ENCODE measurements at regions not wholly inside any gene's neighbourhood (a gene's known extent, or its start where the extent isn't known, plus 50 kb on each side); places are given as distances from the start of the nearest gene placed in this dataset.
"Not testable (repeated sequence)": the region's sequence is repeated elsewhere in the genome, so short reads cannot be mapped to it uniquely, and the experiment has no call there.

GRCh38 chr2:239818531-239819011 lies 206.6 kb downstream of the NDUFA10 start:
- DNase-seq = no peak
- Mint-ChIP-seq H3K27me3 (ENCODE audit: insufficient read depth) (peaks cover 16% of the 10 kb centered on the region), H3K4me3 (no peak overlapping the region), H3K36me3 (ENCODE audit: low read depth) (peaks cover 11% of the 10 kb centered on the region), H3K4me1 (ENCODE audit: low read depth) (no peaks in the 10 kb centered on the region), H3K27ac (no peak overlapping the region), H3K9me3 (peaks cover 75% of the 10 kb centered on the region)
- TF ChIP-seq CTCF (IDR thresholded peaks at IDR 0.05) = no peak

GRCh38 chr2:239818086-239818485 lies 207.1 kb downstream of the NDUFA10 start:
- Mint-ChIP-seq H3K4me1 (ENCODE audit: low read depth) (no peaks in the 10 kb centered on the region), H3K27ac (no peak overlapping the region), H3K9me3 (peaks cover 75% of the 10 kb centered on the region), H3K27me3 (ENCODE audit: insufficient read depth) (peaks cover 16% of the 10 kb centered on the region), H3K4me3 (no peak overlapping the region), H3K36me3 (ENCODE audit: low read depth) (peaks cover 11% of the 10 kb centered on the region)
- DNase-seq = no peak
- no peak for TF ChIP-seq CTCF (IDR thresholded peaks at IDR 0.05)

GRCh38 chr2:239817468-239818031 lies 207.6 kb downstream of the NDUFA10 start:
- H3K36me3 Mint-ChIP-seq (ENCODE audit: low read depth) = peaks cover 11% of the 10 kb centered on the region

GRCh38 chr2:239816576-239817467 lies 208.3 kb downstream of the NDUFA10 start:
- DNase-seq = no peak
- H3K36me3 Mint-ChIP-seq (ENCODE audit: low read depth) = peaks cover 7% of the 10 kb centered on the region
- no peak overlapping the region for H3K27ac Mint-ChIP-seq
- H3K4me3 Mint-ChIP-seq = no peak overlapping the region
- no peak for TF ChIP-seq CTCF (IDR thresholded peaks at IDR 0.05)
- H3K9me3 Mint-ChIP-seq = peaks cover 73% of the 10 kb centered on the region
- peaks cover 8% of the 10 kb centered on the region for H3K27me3 Mint-ChIP-seq (ENCODE audit: insufficient read depth)
- H3K4me1 Mint-ChIP-seq (ENCODE audit: low read depth) = no peaks in the 10 kb centered on the region

More at GRCh38 chr2:239817468-239818031, 207.6 kb downstream of the NDUFA10 start:
- not testable (repeated sequence) for H3K4me1 Mint-ChIP-seq (ENCODE audit: low read depth); H3K27ac Mint-ChIP-seq; H3K4me3 Mint-ChIP-seq; DNase-seq
- H3K9me3 Mint-ChIP-seq = peaks cover 73% of the 10 kb centered on the region
- H3K27me3 Mint-ChIP-seq (ENCODE audit: insufficient read depth) = peaks cover 14% of the 10 kb centered on the region

GRCh38 chr2:239815671-239816070 lies 209.5 kb downstream of the NDUFA10 start:
- H3K27me3 Mint-ChIP-seq (ENCODE audit: insufficient read depth) = peaks cover 9% of the 10 kb centered on the region
- peaks cover 5% of the 10 kb centered on the region; the same call in 1 of the 2 replicates for H3K36me3 Mint-ChIP-seq (ENCODE audit: low read depth)
- peaks cover 75% of the 10 kb centered on the region for H3K9me3 Mint-ChIP-seq
- H3K4me1 Mint-ChIP-seq (ENCODE audit: low read depth) = no peaks in the 10 kb centered on the region
- no peak for DNase-seq
- H3K27ac Mint-ChIP-seq = no peak overlapping the region
- no peak overlapping the region for H3K4me3 Mint-ChIP-seq
- TF ChIP-seq CTCF (IDR thresholded peaks at IDR 0.05) = no peak

Data from HFFc6 (cell line).